ENCODE measurements at regions not wholly inside any gene's neighbourhood (a gene's known extent, or its start where the extent isn't known, plus 50 kb on each side); places are given as distances from the start of the nearest gene placed in this dataset.

- Histone ChIP-seq H3K9ac (ENCODE audit: low read depth, low read length) (no peak overlapping the region), H2AFZ (ENCODE audit: low read depth, low read length) (no peak overlapping the region), H3K4me2 (ENCODE audit: insufficient read depth, low read length) (no peak overlapping the region), H3K36me3 (ENCODE audit: insufficient read depth, low read length) (no peaks in the 10 kb centered on the region), H3K9me3 (ENCODE audit: insufficient read depth, low read length, severe bottlenecking) (no peaks in the 10 kb centered on the region), H4K20me1 (ENCODE audit: insufficient read depth, low read length) (no peaks in the 10 kb centered on the region), H3K79me2 (ENCODE audit: insufficient read depth, low read length) (no peaks in the 10 kb centered on the region), H3K27me3 (ENCODE audit: insufficient read depth, low read length, poor library complexity) (no peaks in the 10 kb centered on the region), H3K27ac (ENCODE audit: low read length) (no peak overlapping the region), H3K4me3 (ENCODE audit: low read depth in 1 of 2, low read length in 2 of 2) (no peak overlapping the region), H3K4me1 (ENCODE audit: insufficient read depth, low read length) (no peaks in the 10 kb centered on the region)
- TF ChIP-seq CTCF (IDR thresholded peaks at IDR 0.05; ENCODE audit: borderline replicate concordance, extremely low read depth, low read length, poor library complexity, severe bottlenecking) (no peak), EZH2 (IDR thresholded peaks at IDR 0.05; ENCODE audit: borderline replicate concordance, low read depth, low read length, severe bottlenecking) (no peak)
- DNase-seq, result no peak
- no peak for ATAC-seq (ENCODE audit: insufficient read depth, low read depth)
Measured at GRCh38 chr3:135329479-135329878, 534.4 kb downstream of the EPHB1 start.

GRCh38 chr3:135337192-135337591, 542.1 kb downstream of the EPHB1 start:
- DNase-seq (no peak), ATAC-seq (ENCODE audit: insufficient read depth, low read depth) (no peak)
- Histone ChIP-seq H3K9ac (ENCODE audit: low read depth, low read length) (no peak overlapping the region), H3K27ac (ENCODE audit: low read length) (no peak overlapping the region), H2AFZ (ENCODE audit: low read depth, low read length) (no peak overlapping the region), H3K79me2 (ENCODE audit: insufficient read depth, low read length) (no peaks in the 10 kb centered on the region), H3K36me3 (ENCODE audit: insufficient read depth, low read length) (no peaks in the 10 kb centered on the region), H3K4me3 (ENCODE audit: low read depth in 1 of 2, low read length in 2 of 2) (no peak overlapping the region), H3K4me1 (ENCODE audit: insufficient read depth, low read length) (no peaks in the 10 kb centered on the region), H3K27me3 (ENCODE audit: insufficient read depth, low read length, poor library complexity) (no peaks in the 10 kb centered on the region), H3K4me2 (ENCODE audit: insufficient read depth, low read length) (no peak overlapping the region), H3K9me3 (ENCODE audit: insufficient read depth, low read length, severe bottlenecking) (no peaks in the 10 kb centered on the region), H4K20me1 (ENCODE audit: insufficient read depth, low read length) (no peaks in the 10 kb centered on the region)
- no peak for TF ChIP-seq CTCF (IDR thresholded peaks at IDR 0.05; ENCODE audit: borderline replicate concordance, extremely low read depth, low read length, poor library complexity, severe bottlenecking)

- no peak overlapping the region for H3K4me3 ChIP-seq (ENCODE audit: low read depth in 1 of 2, low read length in 2 of 2)
- H4K20me1 ChIP-seq (ENCODE audit: insufficient read depth, low read length), result no peaks in the 10 kb centered on the region
- H3K4me1 ChIP-seq (ENCODE audit: insufficient read depth, low read length), result no peaks in the 10 kb centered on the region
- H3K27ac ChIP-seq (ENCODE audit: low read length), result no peak overlapping the region
- no peak overlapping the region for H3K4me2 ChIP-seq (ENCODE audit: insufficient read depth, low read length)
- no peak for TF ChIP-seq CTCF (IDR thresholded peaks at IDR 0.05; ENCODE audit: borderline replicate concordance, extremely low read depth, low read length, poor library complexity, severe bottlenecking)
- TF ChIP-seq EZH2 (IDR thresholded peaks at IDR 0.05; ENCODE audit: borderline replicate concordance, low read depth, low read length, severe bottlenecking), result no peak
- no peaks in the 10 kb centered on the region for H3K27me3 ChIP-seq (ENCODE audit: insufficient read depth, low read length, poor library complexity)
- no peak for ATAC-seq (ENCODE audit: insufficient read depth, low read depth)
- no peak overlapping the region for H3K9ac ChIP-seq (ENCODE audit: low read depth, low read length)
- no peak overlapping the region for H2AFZ ChIP-seq (ENCODE audit: low read depth, low read length)
- H3K36me3 ChIP-seq (ENCODE audit: insufficient read depth, low read length), result no peaks in the 10 kb centered on the region
- DNase-seq, result no peak
- no peaks in the 10 kb centered on the region for H3K79me2 ChIP-seq (ENCODE audit: insufficient read depth, low read length)
- H3K9me3 ChIP-seq (ENCODE audit: insufficient read depth, low read length, severe bottlenecking), result no peaks in the 10 kb centered on the region
Measured at GRCh38 chr3:135348690-135349089, 553.6 kb downstream of the EPHB1 start.

Measured in DND-41 (cell line).